A549 (cell line): ENCODE measurements at regions not wholly inside any gene's neighbourhood (a gene's known extent, or its start where the extent isn't known, plus 50 kb on each side); places are given as distances from the start of the nearest gene placed in this dataset.

Experiments used
- ATAC-seq, 2 experiments: fragments of 200-7000 bp in 1 of 2; fragments of >200 bp in 1 of 2; cut with Nextera tagmentation in 1 of 2; cut with Tn5 transposase in 1 of 2; 3 replicates each; pipeline versions ENCODE4 v1.8.0 to v1.9.1; 2018 to 2020; ENCODE audit warnings: mild to moderate bottlenecking in 1 of 2, moderate library complexity in 1 of 2
- CTCF ChIA-PET: fragments of 300-600 bp; sonication (Branson Sonifier 250); formaldehyde crosslinking; extraction: SDS; loops from one replicate; lab custom pipeline; 2021; ENCODE audit warnings: antibody characterized with exemption, inconsistent platforms; lab: Yijun Ruan, JAX
- POLR2A ChIA-PET: fragments of 350-600 bp; formaldehyde crosslinking; extraction: SDS; loops from one replicate; lab custom pipeline; 2021; ENCODE audit warnings: antibody characterized with exemption, inconsistent platforms; lab: Yijun Ruan, JAX
- DNase-seq, 2 experiments: peaks; one replicate each; pipeline versions ENCODE4 v3.0.0 to v3.0.0-alpha.2; 2011 to 2016; ENCODE audit warnings: low read depth in 1 of 2, low spot score in 1 of 2
- FAIRE-seq: peaks from 2 replicates; lab custom pipeline; 2011; peaks lifted over from hg19 to GRCh38; lab: Jason Lieb, UNC
- H3K27ac ChIP-seq, 2 experiments: fragments of >200 bp; sonication (Bioruptor Twin); formaldehyde crosslinking; 3 replicates each; pipeline ENCODE4 v1.5.1; 2016 to 2017
- H3K4me1 ChIP-seq: fragments of >200 bp; sonication (Bioruptor Twin); formaldehyde crosslinking; 3 replicates; pipeline ENCODE4 v1.6.1; 2016
- H3K4me2 ChIP-seq: fragments of >200 bp; sonication (Bioruptor Twin); formaldehyde crosslinking; 3 replicates; pipeline ENCODE4 v1.6.1; 2016
- H3K4me3 ChIP-seq: fragments of >200 bp; sonication (Bioruptor Twin); formaldehyde crosslinking; 3 replicates; pipeline ENCODE4 v1.5.1; 2016
- H3K9me3 ChIP-seq: fragments of >200 bp; sonication (Bioruptor Twin); formaldehyde crosslinking; 3 replicates; pipeline ENCODE4 v1.6.1; 2016
- CBX2 ChIP-seq: fragments of 200-600 bp; sonication (generic); IDR thresholded peaks from 2 replicates; pipeline ENCODE4 v1.6.1; 2016; ENCODE audit warnings: low read depth, mild to moderate bottlenecking, borderline replicate concordance
- CEBPB ChIP-seq, 2 experiments: fragments of >200 bp in 1 of 2; sonication (Bioruptor Twin) in 1 of 2; formaldehyde crosslinking in 1 of 2; IDR thresholded peaks; 2 replicates each; pipeline ENCODE4 v1.6.1; 2012 to 2016
- ESRRA ChIP-seq: fragments of 150-350 bp; IDR thresholded peaks from 2 replicates; pipeline ENCODE4 v1.6.1; 2014; ENCODE audit warnings: mild to moderate bottlenecking, low read length, borderline replicate concordance
- FOSB ChIP-seq: fragments of 250-450 bp; sonication (Bioruptor Pico); IDR thresholded peaks from 2 replicates; pipeline ENCODE4 v1.5.0; 2020; ENCODE audit warnings: mild to moderate bottlenecking, moderate library complexity
- FOXS1 ChIP-seq: fragments of 250-450 bp; sonication (Bioruptor Pico); IDR thresholded peaks from 2 replicates; pipeline ENCODE4 v1.5.0; 2020; ENCODE audit warnings: mild to moderate bottlenecking, moderate library complexity
- HDAC2 ChIP-seq: fragments of 200-600 bp; sonication (generic); IDR thresholded peaks from 2 replicates; pipeline ENCODE4 v1.6.1; 2016
- HEYL ChIP-seq: fragments of 250-450 bp; sonication (Bioruptor Pico); IDR thresholded peaks from 2 replicates; pipeline ENCODE4 v1.8.0; 2021; ENCODE audit warnings: mild to moderate bottlenecking, moderate library complexity
- HOXA7 ChIP-seq: fragments of 250-450 bp; sonication (Bioruptor Pico); IDR thresholded peaks from 2 replicates; pipeline ENCODE4 v1.5.0; 2020; ENCODE audit warnings: mild to moderate bottlenecking, moderate library complexity
- HOXB13 ChIP-seq: fragments of 250-450 bp; sonication (Bioruptor Pico); IDR thresholded peaks from 2 replicates; pipeline ENCODE4 v1.5.0; 2020; ENCODE audit warnings: low read depth, mild to moderate bottlenecking, moderate library complexity
- JUNB ChIP-seq: fragments of >200 bp; sonication (Bioruptor Twin); formaldehyde crosslinking; IDR thresholded peaks from 2 replicates; pipeline ENCODE4 v1.6.1; 2016
- MAFK ChIP-seq: fragments of 450-650 bp; IDR thresholded peaks from 2 replicates; pipeline ENCODE4 v1.6.1; 2014; ENCODE audit not compliant: partially characterized antibody
- NR3C1 ChIP-seq: fragments of >200 bp; sonication (Bioruptor Twin); formaldehyde crosslinking; IDR thresholded peaks from 3 replicates; pipeline ENCODE4 v1.6.1; 2017
- POLR2A ChIP-seq: IDR thresholded peaks from 2 replicates; pipeline ENCODE4 v1.6.1; 2012; ENCODE audit warnings: mild to moderate bottlenecking, low read length
- POLR2AphosphoS2 ChIP-seq: conservative IDR thresholded peaks from 2 replicates; pipeline ENCODE4 v1.6.1; 2012; ENCODE audit warnings: low read length, improper control_type of control experiment, inconsistent platforms
- RAD21 ChIP-seq, 2 experiments: fragments of >200 bp in 1 of 2; sonication (Bioruptor Twin) in 1 of 2; formaldehyde crosslinking in 1 of 2; IDR thresholded peaks in 1 of 2; conservative IDR thresholded peaks in 1 of 2; 2 replicates in 1 of 2; 3 replicates in 1 of 2; pipeline ENCODE4 v1.6.1; 2012 to 2018; ENCODE audit warnings: inconsistent platforms in 1 of 2
- RARB ChIP-seq: fragments of 250-450 bp; sonication (Bioruptor Pico); IDR thresholded peaks from 2 replicates; pipeline ENCODE4 v1.8.0; 2021; ENCODE audit warnings: mild to moderate bottlenecking, moderate library complexity
- RFX5 ChIP-seq: fragments of 450-650 bp; IDR thresholded peaks from 2 replicates; pipeline ENCODE4 v1.7.1; 2014; ENCODE audit warnings: antibody characterized with exemption, mild to moderate bottlenecking, moderate library complexity
- RNF2 ChIP-seq: fragments of 200-600 bp; sonication (generic); IDR thresholded peaks from 2 replicates; pipeline ENCODE4 v1.6.1; 2016; ENCODE audit warnings: low read depth, mild to moderate bottlenecking, antibody characterized with exemption, moderate library complexity, borderline replicate concordance
- TP53 ChIP-seq: fragments of 250-450 bp; sonication (Bioruptor Pico); IDR thresholded peaks from 2 replicates; pipeline ENCODE4 v1.5.0; 2021; ENCODE audit warnings: mild to moderate bottlenecking, moderate library complexity
- ZFP36 ChIP-seq: fragments of 450-650 bp; IDR thresholded peaks from 2 replicates; pipeline ENCODE4 v1.6.1; 2014; ENCODE audit warnings: borderline replicate concordance; ENCODE audit not compliant: partially characterized antibody
- ZNF302 ChIP-seq: fragments of 250-450 bp; sonication (Bioruptor Pico); IDR thresholded peaks from 2 replicates; pipeline ENCODE4 v1.9.0; 2021; ENCODE audit warnings: inconsistent platforms, mild to moderate bottlenecking, moderate library complexity
- WGBS: methylation state at CpG from one replicate; pipeline ENCODE4 v1.1.6; 2017; ENCODE audit errors: missing lambda C conversion rate; 5-methylcytosine and 5-hydroxymethylcytosine counted together
- TF ChIP-seq, protein P1 (sequence below): fragments of 450-650 bp; IDR thresholded peaks from 2 replicates; pipeline ENCODE4 v1.6.1; 2014; ENCODE audit warnings: antibody characterized with exemption
- TF ChIP-seq, protein P2 (sequence below): IDR thresholded peaks from 2 replicates; pipeline ENCODE4 v1.6.1; 2012
- TF ChIP-seq, protein P3 (sequence below): IDR thresholded peaks from 2 replicates; pipeline ENCODE4 v1.6.1; 2012; ENCODE audit warnings: low read depth, borderline replicate concordance
- TF ChIP-seq, protein P4 (sequence below): fragments of 200-600 bp; sonication (generic); IDR thresholded peaks from 2 replicates; pipeline ENCODE4 v1.6.1; 2016; ENCODE audit warnings: antibody characterized with exemption, mild to moderate bottlenecking, moderate library complexity
- TF ChIP-seq, protein P5 (sequence below): fragments of 250-450 bp; sonication (Bioruptor Pico); IDR thresholded peaks from 2 replicates; pipeline ENCODE4 v1.5.0; 2021; ENCODE audit warnings: mild to moderate bottlenecking, moderate library complexity, borderline replicate concordance

DNA sequence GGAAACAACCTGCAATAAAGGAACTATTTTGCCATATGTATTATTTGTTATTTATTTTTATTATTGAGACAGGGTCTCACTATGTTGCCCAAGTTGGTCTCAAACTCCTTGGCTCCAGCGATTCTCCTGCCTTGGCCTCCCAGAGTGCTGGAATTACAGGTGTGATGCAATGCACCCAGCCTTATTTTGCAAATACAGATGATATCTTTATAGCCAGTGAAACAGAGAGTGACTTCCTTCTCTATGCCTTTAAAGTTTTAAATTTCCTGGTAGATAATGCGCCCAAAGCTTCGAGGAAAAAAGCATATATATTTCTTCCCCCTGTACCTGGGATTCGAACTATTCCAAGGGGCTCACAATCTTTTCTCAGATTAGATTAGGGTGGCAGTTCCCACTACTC, 601.1 kb upstream of the HTR2C start:
- FAIRE-seq (no peak), DNase-seq (no peak), ATAC-seq (no peak)
- no peak for TF ChIP-seq CEBPB (IDR thresholded peaks at IDR 0.05)
- TF ChIP-seq, protein P1, sequence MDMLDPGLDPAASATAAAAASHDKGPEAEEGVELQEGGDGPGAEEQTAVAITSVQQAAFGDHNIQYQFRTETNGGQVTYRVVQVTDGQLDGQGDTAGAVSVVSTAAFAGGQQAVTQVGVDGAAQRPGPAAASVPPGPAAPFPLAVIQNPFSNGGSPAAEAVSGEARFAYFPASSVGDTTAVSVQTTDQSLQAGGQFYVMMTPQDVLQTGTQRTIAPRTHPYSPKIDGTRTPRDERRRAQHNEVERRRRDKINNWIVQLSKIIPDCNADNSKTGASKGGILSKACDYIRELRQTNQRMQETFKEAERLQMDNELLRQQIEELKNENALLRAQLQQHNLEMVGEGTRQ, result no peak
- TF ChIP-seq ZFP36, result no peak
- TF ChIP-seq, protein P2, sequence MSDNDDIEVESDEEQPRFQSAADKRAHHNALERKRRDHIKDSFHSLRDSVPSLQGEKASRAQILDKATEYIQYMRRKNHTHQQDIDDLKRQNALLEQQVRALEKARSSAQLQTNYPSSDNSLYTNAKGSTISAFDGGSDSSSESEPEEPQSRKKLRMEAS, result no peak
- TF ChIP-seq MAFK, result no peak
- TF ChIP-seq ZNF302, result no peak
- TF ChIP-seq POLR2AphosphoS2, result no peak
- TF ChIP-seq RARB, result no peak
- TF ChIP-seq RNF2, result no peak
- TF ChIP-seq, protein P3, sequence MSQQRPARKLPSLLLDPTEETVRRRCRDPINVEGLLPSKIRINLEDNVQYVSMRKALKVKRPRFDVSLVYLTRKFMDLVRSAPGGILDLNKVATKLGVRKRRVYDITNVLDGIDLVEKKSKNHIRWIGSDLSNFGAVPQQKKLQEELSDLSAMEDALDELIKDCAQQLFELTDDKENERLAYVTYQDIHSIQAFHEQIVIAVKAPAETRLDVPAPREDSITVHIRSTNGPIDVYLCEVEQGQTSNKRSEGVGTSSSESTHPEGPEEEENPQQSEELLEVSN, result no peak
- TF ChIP-seq HOXB13 (CRISPR knock-in tag), result no peak
- TF ChIP-seq FOXS1 (CRISPR knock-in tag), result no peak
- TF ChIP-seq RAD21 (conservative IDR thresholded peaks at IDR 0.05 in 1 of 2, IDR thresholded peaks at IDR 0.05 in 1 of 2), result no peak
- Histone ChIP-seq H3K4me3 (no peak overlapping the region), H3K9me3 (no peaks in the 10 kb centered on the region), H3K4me1 (no peaks in the 10 kb centered on the region), H3K4me2 (no peak overlapping the region), H3K27ac (no peak overlapping the region)
- ChIA-PET POLR2A (no interaction called here), CTCF (no interaction called here)
- WGBS, result 15% methylated on average over 4 of the region's 4 CpGs

DNA sequence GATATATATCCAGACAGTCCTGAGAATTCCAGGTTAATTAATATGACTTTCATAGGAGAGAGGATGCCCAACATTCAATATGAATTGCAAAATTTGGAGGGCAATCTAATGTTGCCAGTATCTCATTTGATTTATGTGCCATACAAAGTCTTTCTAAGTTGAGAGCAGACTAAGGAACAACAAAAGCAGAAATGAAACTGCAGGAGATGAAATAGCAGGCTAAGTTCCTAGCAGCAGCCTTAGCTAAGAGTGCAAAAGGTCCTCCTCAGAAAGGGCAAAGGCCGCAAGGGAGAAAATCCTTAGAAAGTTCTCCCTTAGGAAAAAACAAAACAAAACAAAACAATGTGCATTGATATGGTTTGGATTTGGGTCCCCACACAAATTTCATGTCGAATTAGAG, 602.9 kb upstream of the HTR2C start:
- DNase-seq (no peak), FAIRE-seq (peak; percentile 13), ATAC-seq (no peak)
- 50% methylated on average over 2 of the region's 2 CpGs for WGBS
- Histone ChIP-seq H3K4me2 (no peak overlapping the region), H3K9me3 (no peaks in the 10 kb centered on the region), H3K4me3 (no peak overlapping the region), H3K27ac (no peak overlapping the region), H3K4me1 (no peaks in the 10 kb centered on the region)
- CTCF ChIA-PET, result no interaction called here
- POLR2A ChIA-PET, result no interaction called here
- TF ChIP-seq RFX5, result no peak
- TF ChIP-seq JUNB, result no peak
- no peak for TF ChIP-seq HOXA7
- TF ChIP-seq NR3C1, result no peak
- no peak for TF ChIP-seq HDAC2
- TF ChIP-seq, protein P4, sequence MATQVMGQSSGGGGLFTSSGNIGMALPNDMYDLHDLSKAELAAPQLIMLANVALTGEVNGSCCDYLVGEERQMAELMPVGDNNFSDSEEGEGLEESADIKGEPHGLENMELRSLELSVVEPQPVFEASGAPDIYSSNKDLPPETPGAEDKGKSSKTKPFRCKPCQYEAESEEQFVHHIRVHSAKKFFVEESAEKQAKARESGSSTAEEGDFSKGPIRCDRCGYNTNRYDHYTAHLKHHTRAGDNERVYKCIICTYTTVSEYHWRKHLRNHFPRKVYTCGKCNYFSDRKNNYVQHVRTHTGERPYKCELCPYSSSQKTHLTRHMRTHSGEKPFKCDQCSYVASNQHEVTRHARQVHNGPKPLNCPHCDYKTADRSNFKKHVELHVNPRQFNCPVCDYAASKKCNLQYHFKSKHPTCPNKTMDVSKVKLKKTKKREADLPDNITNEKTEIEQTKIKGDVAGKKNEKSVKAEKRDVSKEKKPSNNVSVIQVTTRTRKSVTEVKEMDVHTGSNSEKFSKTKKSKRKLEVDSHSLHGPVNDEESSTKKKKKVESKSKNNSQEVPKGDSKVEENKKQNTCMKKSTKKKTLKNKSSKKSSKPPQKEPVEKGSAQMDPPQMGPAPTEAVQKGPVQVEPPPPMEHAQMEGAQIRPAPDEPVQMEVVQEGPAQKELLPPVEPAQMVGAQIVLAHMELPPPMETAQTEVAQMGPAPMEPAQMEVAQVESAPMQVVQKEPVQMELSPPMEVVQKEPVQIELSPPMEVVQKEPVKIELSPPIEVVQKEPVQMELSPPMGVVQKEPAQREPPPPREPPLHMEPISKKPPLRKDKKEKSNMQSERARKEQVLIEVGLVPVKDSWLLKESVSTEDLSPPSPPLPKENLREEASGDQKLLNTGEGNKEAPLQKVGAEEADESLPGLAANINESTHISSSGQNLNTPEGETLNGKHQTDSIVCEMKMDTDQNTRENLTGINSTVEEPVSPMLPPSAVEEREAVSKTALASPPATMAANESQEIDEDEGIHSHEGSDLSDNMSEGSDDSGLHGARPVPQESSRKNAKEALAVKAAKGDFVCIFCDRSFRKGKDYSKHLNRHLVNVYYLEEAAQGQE, result no peak
- no peak for TF ChIP-seq CBX2
- no peak for TF ChIP-seq ESRRA
- TF ChIP-seq TP53, result no peak
- TF ChIP-seq HEYL, result no peak
- TF ChIP-seq, protein P5, sequence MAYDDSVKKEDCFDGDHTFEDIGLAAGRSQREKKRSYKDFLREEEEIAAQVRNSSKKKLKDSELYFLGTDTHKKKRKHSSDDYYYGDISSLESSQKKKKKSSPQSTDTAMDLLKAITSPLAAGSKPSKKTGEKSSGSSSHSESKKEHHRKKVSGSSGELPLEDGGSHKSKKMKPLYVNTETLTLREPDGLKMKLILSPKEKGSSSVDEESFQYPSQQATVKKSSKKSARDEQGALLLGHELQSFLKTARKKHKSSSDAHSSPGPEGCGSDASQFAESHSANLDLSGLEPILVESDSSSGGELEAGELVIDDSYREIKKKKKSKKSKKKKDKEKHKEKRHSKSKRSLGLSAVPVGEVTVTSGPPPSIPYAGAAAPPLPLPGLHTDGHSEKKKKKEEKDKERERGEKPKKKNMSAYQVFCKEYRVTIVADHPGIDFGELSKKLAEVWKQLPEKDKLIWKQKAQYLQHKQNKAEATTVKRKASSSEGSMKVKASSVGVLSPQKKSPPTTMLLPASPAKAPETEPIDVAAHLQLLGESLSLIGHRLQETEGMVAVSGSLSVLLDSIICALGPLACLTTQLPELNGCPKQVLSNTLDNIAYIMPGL (CRISPR knock-in tag), result no peak
- TF ChIP-seq FOSB (CRISPR knock-in tag), result no peak
- TF ChIP-seq POLR2A, result no peak
